ENCODE measurements at regions not wholly inside any gene's neighbourhood (a gene's known extent, or its start where the extent isn't known, plus 50 kb on each side); places are given as distances from the start of the nearest gene placed in this dataset.
"Not testable (repeated sequence)": the region's sequence is repeated elsewhere in the genome, so short reads cannot be mapped to it uniquely, and the experiment has no call there.

DNA sequence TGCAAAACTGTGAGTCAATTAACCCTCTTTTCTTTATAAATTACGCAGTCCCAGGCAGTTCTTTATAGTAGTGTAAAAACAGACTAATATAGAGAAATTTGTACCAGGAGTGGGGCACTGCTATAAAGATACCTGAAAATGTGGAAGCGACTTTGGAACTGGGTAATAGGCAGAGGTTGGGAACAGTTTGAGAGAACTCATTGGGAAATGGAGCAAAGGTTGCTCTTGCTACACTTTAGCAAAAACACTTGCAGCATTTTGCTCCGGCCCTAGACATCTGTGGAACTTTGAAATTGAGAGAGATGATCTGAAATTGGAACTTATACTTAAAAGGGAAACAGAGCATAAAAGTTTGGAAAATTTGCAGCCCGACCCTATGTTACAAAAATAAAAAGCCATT is 810.9 kb downstream of the LTN1 start:
- DNase-seq (ENCODE audit: low spot score) = no peak

- no peak for DNase-seq (ENCODE audit: low spot score)
Observed at GRCh38 chr21:28179136-28179535, 813.5 kb downstream of the LTN1 start.

DNA sequence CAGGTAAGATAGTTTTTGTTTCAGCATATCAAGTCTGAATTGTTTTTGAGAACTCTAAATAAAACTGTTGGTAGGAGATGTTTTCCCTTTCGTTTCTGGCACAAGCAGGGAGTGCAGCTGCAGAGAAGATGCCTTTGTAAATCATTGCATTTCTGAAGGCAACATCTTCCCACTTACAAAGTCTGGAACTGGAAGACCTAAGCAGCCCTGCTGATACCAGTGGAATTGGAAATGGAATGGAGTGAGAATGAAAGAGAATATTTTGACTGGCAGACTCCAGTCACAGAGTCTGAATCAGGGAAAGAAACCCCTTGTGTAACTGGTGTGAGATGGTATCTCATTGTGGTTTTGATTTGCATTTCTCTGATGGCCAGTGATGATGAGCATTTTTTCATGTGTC is 815.6 kb downstream of the LTN1 start:
- no peak for DNase-seq (ENCODE audit: low spot score)

DNA sequence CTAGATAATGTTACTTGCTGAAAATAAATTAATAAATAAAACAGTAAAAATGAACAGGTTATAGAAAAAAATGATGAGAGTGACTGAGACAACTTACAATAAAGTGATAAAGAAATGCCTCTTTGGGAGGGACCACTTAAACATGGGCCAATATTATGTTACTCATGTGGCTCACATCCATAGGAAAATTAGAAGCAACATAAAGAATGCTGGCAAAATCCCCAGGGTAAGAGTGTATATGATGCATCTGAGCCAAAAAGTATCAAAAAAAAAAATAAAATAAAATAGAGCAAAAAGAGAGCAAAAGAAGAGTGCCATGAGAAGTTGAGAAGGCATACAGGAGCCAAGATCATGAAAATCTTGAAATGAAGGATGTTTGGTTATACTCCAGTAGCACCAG is 818.0 kb downstream of the LTN1 start:
- DNase-seq (ENCODE audit: low spot score) = no peak

GRCh38 chr21:28174006-28174405 is 818.7 kb downstream of the LTN1 start:
- no peak for DNase-seq (ENCODE audit: low spot score)

- DNase-seq (ENCODE audit: low spot score) = no peak
Observed at GRCh38 chr21:28172376-28172775, 820.3 kb downstream of the LTN1 start.

DNA sequence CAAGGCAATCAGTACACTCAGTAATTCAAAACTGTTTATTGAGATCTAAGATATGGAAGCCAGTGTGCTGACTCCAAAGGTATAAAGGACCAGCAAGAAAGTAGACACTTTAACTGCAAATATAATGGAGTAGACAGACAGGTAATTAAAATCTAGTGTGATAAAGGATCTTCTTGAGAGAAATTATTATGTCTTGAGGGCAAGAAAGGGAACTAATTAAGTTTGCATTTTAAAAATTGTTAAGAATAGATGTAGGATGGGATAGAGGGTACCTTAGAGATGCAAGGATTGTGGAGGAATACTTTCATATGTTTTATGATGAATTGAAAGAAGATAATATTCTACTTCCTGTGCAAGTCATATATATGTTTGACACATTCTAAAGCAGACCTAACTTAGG is 825.3 kb downstream of the LTN1 start:
- no peak for DNase-seq (ENCODE audit: low spot score)

GRCh38 chr21:28164519-28164918 is 828.2 kb downstream of the LTN1 start:
- not testable (repeated sequence) for DNase-seq (ENCODE audit: low spot score)

DNA sequence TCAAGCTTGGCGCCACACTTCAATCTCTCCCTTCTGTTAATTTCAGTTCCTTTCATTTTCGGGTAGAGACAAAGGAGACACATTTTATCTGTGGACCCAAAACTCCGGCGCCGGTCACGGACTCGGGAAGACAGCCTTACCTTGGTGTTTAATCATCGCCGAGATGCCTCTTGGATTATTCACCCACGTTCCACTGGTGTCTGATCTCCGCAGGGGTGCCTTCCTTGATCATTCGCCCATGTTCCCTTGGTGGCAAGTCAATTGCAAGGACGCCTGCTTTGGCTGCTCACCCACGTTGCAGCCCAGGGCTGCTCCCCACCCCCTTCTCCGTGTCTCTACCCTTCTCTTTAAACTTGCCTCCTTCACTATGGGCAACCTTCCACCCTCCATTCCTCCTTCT is 830.6 kb downstream of the LTN1 start:
- DNase-seq (ENCODE audit: low spot score) = not testable (repeated sequence)

GRCh38 chr21:28160378-28160777 is 832.3 kb downstream of the LTN1 start:
- DNase-seq (ENCODE audit: low spot score) = no peak

GRCh38 chr21:28159396-28159795 is 833.3 kb downstream of the LTN1 start:
- DNase-seq (ENCODE audit: low spot score) = no peak

- no peak for DNase-seq (ENCODE audit: low spot score)
Observed at GRCh38 chr21:28156590-28156989, 836.1 kb downstream of the LTN1 start.

DNA sequence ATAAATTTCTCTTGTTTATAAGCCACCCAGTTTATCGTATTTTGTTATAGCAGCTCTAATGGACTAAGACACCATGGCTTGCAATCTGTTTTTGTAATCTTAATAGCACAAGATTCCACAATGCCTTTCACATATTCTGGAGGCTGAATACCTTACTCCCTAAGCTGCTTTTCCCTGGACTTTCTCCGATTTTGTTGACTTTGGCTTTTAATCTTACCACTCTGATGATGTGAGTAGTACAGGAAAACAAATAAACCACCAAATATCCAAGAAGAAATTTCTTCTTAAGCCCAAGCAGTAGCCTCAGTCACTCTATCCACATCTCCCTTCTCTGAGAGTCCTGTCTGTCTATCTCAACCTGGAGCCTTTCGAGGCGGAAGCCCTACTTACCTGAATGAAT is 838.6 kb downstream of the LTN1 start:
- DNase-seq (ENCODE audit: low spot score) = no peak

- DNase-seq (ENCODE audit: low spot score) = no peak
Observed at GRCh38 chr21:28152732-28153131, 839.9 kb downstream of the LTN1 start.

DNA sequence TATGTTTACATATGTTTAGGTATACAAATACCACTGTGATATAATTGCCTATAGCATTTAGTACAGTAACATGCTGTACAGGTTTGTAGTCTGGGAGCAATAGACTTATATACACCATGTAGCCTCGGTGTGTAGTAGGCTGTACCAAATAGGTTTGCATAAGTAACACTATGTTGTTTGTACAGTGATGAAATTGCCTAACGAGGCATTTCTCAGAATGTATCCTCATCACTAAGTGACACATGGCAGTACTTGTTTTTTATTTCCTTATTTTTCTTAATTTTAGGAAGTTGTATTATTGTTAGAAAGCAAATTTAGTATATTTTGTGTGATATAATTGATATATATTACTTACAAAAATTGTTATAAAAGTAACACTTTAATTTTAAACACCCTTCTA is 840.9 kb downstream of the LTN1 start:
- DNase-seq (ENCODE audit: low spot score) = no peak

DNA sequence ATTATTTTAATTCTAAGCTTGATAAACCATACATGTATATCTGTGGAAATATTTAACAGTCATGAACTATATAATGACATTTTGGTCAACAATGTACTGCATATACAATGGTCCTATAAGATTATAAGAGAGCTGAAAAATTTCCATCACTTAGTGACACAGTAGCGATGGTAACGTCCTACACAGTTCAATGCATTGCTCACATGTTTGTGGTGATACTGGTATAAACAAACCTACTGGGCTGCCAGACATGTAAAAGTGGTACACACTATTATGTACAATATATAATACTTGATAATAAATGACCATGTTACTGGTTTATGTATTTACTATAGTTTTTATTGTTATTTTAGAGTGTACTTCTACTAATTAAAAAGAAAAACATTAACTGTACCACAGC is 841.9 kb downstream of the LTN1 start:
- DNase-seq (ENCODE audit: low spot score) = no peak

- peak; percentile 28 for DNase-seq (ENCODE audit: low spot score)
Observed at GRCh38 chr21:28148400-28149064, 844.1 kb downstream of the LTN1 start.

DNA sequence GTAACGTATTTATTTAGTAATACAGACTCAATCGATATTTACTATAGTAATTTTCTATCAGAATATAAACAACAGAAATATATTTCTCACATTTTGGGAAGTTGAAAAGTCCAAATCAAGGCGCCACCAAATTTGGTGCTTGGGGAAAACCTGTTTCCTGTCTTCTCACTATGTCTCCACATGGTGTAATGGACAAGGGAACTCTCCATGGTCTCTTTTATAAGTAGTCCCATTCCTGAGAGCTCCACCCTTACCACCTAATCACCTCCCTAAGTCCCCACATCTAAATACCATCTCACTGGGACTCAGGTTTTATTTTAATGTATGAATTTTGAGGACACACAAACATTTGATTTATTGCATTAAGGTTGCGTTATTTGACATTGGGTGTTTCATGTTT is 848.0 kb downstream of the LTN1 start:
- no peak for DNase-seq (ENCODE audit: low spot score)

DNA sequence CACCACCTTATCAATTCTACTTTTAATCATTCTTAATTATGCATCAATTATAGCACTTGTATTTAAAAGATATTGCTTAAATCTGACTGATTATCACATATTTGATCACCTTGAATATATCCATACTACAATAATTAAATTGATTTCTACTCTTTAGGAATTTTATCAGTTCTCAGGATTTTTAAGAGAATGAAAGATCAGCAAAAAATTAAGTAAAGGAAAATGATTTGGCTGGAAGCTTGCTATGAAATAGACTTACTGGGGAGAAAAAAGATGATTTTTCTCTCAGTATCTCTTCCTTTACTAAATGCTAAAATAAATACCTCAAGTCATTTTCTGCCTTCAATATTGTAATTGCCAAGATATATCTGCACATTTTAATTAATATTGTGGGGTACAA is 848.6 kb downstream of the LTN1 start:
- no peak for DNase-seq (ENCODE audit: low spot score)

DNA sequence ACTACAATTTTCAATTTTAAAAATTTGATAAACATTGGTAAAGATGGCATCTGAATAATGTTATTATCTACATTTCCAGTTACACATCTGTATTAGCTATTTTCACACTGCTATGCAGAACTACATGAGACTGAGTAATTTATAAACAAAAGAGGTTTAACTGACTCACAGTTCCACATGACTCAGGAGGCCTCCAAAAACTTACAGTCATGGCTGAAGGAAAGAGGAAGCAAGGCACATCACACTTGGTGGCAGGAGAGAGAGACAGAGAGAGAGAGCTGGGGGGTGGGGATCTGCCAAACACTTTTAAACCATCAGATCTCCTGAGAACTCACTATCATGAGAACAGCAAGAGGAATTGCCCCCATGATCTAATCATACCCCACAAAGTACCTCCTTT is 850.0 kb downstream of the LTN1 start:
- DNase-seq (ENCODE audit: low spot score) = no peak

DNA sequence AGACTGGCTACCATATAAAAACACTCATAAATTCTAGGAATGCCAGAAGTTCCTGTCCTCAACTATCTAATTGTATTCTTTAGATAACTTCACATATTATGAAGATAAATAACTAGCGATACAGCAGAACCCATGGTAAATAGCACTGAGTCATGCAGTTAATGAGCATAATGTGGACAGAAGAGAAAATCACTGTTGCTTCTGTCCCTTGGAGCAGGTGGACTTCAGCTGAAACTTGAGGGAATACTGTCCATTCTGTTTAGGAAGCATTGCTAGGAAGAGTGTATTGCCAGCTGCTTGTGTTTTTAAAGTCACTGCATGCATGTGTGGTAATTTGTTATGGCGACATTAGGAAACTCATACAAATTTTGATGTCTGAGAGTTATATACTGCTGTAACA is 854.4 kb downstream of the LTN1 start:
- DNase-seq (ENCODE audit: low spot score) = no peak

- no peak for DNase-seq (ENCODE audit: low spot score)
Observed at GRCh38 chr21:28136656-28137255, 855.9 kb downstream of the LTN1 start.

DNA sequence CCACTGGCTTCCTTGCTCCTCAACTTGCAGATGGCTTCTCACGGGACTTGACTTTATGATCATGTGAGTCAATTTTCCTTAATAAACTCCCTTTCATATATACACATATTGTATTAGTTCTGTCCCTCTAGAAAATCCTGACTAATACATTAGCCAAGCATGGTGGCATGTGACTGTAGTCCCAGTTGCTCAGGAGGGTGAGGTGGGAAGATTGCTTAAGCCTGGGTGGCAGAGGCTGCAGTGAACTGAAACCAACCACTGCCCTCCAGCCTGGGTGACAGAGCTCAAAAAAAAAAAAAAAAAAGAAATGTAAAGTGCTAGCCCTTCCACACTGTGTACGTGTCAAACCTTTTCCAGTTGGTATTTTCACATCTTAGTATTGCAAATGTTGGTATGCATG is 857.0 kb downstream of the LTN1 start:
- DNase-seq (ENCODE audit: low spot score) = no peak

DNA sequence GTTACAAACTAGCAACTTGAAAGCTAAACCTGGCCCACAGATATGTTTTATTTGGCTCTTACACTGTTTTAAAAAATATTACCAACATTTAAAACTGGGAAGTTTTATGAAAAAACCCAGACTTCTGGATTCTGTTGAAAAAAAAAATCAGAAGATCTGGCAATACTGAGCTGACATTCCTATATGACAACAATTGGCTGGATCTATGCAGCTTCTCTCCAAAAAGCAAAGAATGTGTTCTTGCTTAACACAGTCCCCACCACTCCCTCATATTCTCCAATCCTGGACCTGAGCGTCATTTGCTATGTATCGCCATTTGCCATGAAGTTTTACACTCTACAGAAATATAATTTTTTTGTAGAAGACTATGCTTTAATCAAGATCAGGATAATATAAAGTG is 859.6 kb downstream of the LTN1 start:
- no peak for DNase-seq (ENCODE audit: low spot score)

All from cerebellar cortex (tissue), 1 donor.